ENCODE measurements at regions not wholly inside any gene's neighbourhood (a gene's known extent, or its start where the extent isn't known, plus 50 kb on each side); places are given as distances from the start of the nearest gene placed in this dataset.

- no peaks in the 10 kb centered on the region for H3K4me1 ChIP-seq (replicated peaks)
These were observed 78.0 kb upstream of the FBXL7 start for GRCh38 chr5:15421921-15422412.

GRCh38 chr5:15421381-15421780, 78.6 kb upstream of the FBXL7 start:
- Histone ChIP-seq H3K9me3 (no peaks in the 10 kb centered on the region), H3K27me3 (replicated peaks; ENCODE audit: insufficient read depth) (no peaks in the 10 kb centered on the region), H3K4me3 (no peak overlapping the region), H3K27ac (no peak overlapping the region), H3K36me3 (no peaks in the 10 kb centered on the region), H3K4me1 (replicated peaks) (no peaks in the 10 kb centered on the region)
- TF ChIP-seq POLR2A (IDR thresholded peaks at IDR 0.05) (no peak), CTCF (IDR thresholded peaks at IDR 0.05) (no peak), POLR2AphosphoS5 (IDR thresholded peaks at IDR 0.05) (no peak)
- intact Hi-C loops (cut with DNase I), result no loop called here
- WGBS, result 74% methylated on average over 3 of the region's 3 CpGs
- no peak for DNase-seq (ENCODE audit: low spot score)

More at GRCh38 chr5:15421921-15422412, 78.0 kb upstream of the FBXL7 start:
- WGBS, result 51% methylated on average over 4 of the region's 4 CpGs
- no peaks in the 10 kb centered on the region for H3K9me3 ChIP-seq
- DNase-seq (ENCODE audit: low spot score), result no peak
- intact Hi-C loops (cut with DNase I), result no loop called here
- no peaks in the 10 kb centered on the region for H3K27me3 ChIP-seq (replicated peaks; ENCODE audit: insufficient read depth)
- no peak overlapping the region for H3K4me3 ChIP-seq
- no peaks in the 10 kb centered on the region for H3K36me3 ChIP-seq
- TF ChIP-seq POLR2AphosphoS5 (IDR thresholded peaks at IDR 0.05), result peak; percentile 21
- no peak for TF ChIP-seq CTCF (IDR thresholded peaks at IDR 0.05)
- no peak overlapping the region for H3K27ac ChIP-seq

GRCh38 chr5:15420201-15420600, 79.8 kb upstream of the FBXL7 start:
- Histone ChIP-seq H3K36me3 (no peaks in the 10 kb centered on the region), H3K27me3 (replicated peaks; ENCODE audit: insufficient read depth) (no peaks in the 10 kb centered on the region), H3K4me3 (no peak overlapping the region), H3K27ac (no peak overlapping the region), H3K9me3 (no peaks in the 10 kb centered on the region), H3K4me1 (replicated peaks) (no peaks in the 10 kb centered on the region)
- DNase-seq (ENCODE audit: low spot score), result no peak
- 60% methylated on average over 5 of the region's 5 CpGs for WGBS
- TF ChIP-seq POLR2A (IDR thresholded peaks at IDR 0.05), result no peak
- TF ChIP-seq CTCF (IDR thresholded peaks at IDR 0.05), result no peak
- no peak for TF ChIP-seq POLR2AphosphoS5 (IDR thresholded peaks at IDR 0.05)
- intact Hi-C loops (cut with DNase I), result no loop called here

- Histone ChIP-seq H3K36me3 (no peaks in the 10 kb centered on the region), H3K4me1 (replicated peaks) (no peaks in the 10 kb centered on the region), H3K27me3 (replicated peaks; ENCODE audit: insufficient read depth) (no peaks in the 10 kb centered on the region), H3K4me3 (no peak overlapping the region), H3K9me3 (no peaks in the 10 kb centered on the region), H3K27ac (no peak overlapping the region)
- 95% methylated on average over 3 of the region's 3 CpGs for WGBS
- TF ChIP-seq CTCF (IDR thresholded peaks at IDR 0.05) (no peak), POLR2A (IDR thresholded peaks at IDR 0.05) (no peak), POLR2AphosphoS5 (IDR thresholded peaks at IDR 0.05) (no peak)
- no peak for DNase-seq (ENCODE audit: low spot score)
- intact Hi-C loops (cut with DNase I), result no loop called here
These were observed 82.8 kb upstream of the FBXL7 start for GRCh38 chr5:15417156-15417555.

- WGBS, result 91% methylated on average over 1 of the region's 1 CpG
These were observed 93.5 kb upstream of the FBXL7 start for GRCh38 chr5:15406478-15406877.

More at GRCh38 chr5:15406478-15406877, 93.5 kb upstream of the FBXL7 start:
- no peak for TF ChIP-seq CTCF (IDR thresholded peaks at IDR 0.05)
- TF ChIP-seq POLR2A (IDR thresholded peaks at IDR 0.05), result no peak
- TF ChIP-seq POLR2AphosphoS5 (IDR thresholded peaks at IDR 0.05), result no peak
- H3K4me1 ChIP-seq (replicated peaks), result no peaks in the 10 kb centered on the region
- no peaks in the 10 kb centered on the region for H3K36me3 ChIP-seq
- no peak overlapping the region for H3K27ac ChIP-seq
- H3K9me3 ChIP-seq, result no peaks in the 10 kb centered on the region
- H3K4me3 ChIP-seq, result no peak overlapping the region
- no peak for DNase-seq (ENCODE audit: low spot score)
- intact Hi-C loops (cut with DNase I), result no loop called here
- H3K27me3 ChIP-seq (replicated peaks; ENCODE audit: insufficient read depth), result no peaks in the 10 kb centered on the region
